Ecto neural progenitor cell (in vitro differentiated cells): ENCODE measurements at regions not wholly inside any gene's neighbourhood (a gene's known extent, or its start where the extent isn't known, plus 50 kb on each side); places are given as distances from the start of the nearest gene placed in this dataset.
"Not testable (repeated sequence)": the region's sequence is repeated elsewhere in the genome, so short reads cannot be mapped to it uniquely, and the experiment has no call there.

ENCODE experiments used
- DNase-seq: peaks from one replicate; pipeline ENCODE4 v3.0.0-alpha.2; 2018; ENCODE audit warnings: low spot score

GRCh38 chr6:168171673-168172353, 92.8 kb upstream of the FRMD1 start:
- no peak for DNase-seq

GRCh38 chr6:168170841-168171601, 92.0 kb upstream of the FRMD1 start:
- no peak for DNase-seq

- DNase-seq = no peak
Observed at GRCh38 chr6:168169624-168170023, 90.6 kb upstream of the FRMD1 start.

GRCh38 chr6:168168936-168169335, 89.9 kb upstream of the FRMD1 start:
- DNase-seq = not testable (repeated sequence)

GRCh38 chr6:168168330-168168729, 89.3 kb upstream of the FRMD1 start:
- DNase-seq = not testable (repeated sequence)

GRCh38 chr6:168167431-168168315, 88.7 kb upstream of the FRMD1 start:
- no peak for DNase-seq

GRCh38 chr6:168166627-168167026, 87.6 kb upstream of the FRMD1 start:
- DNase-seq = no peak

- no peak for DNase-seq
Observed at GRCh38 chr6:168165891-168166290, 86.9 kb upstream of the FRMD1 start.

GRCh38 chr6:168165373-168165772, 86.4 kb upstream of the FRMD1 start:
- no peak for DNase-seq

GRCh38 chr6:168164462-168165061, 85.5 kb upstream of the FRMD1 start:
- DNase-seq = no peak

- no peak for DNase-seq
Observed at GRCh38 chr6:168163096-168163731, 84.2 kb upstream of the FRMD1 start.

- DNase-seq = no peak
Observed at GRCh38 chr6:168162366-168162765, 83.4 kb upstream of the FRMD1 start.

- no peak for DNase-seq
Observed at GRCh38 chr6:168161371-168161750, 82.3 kb upstream of the FRMD1 start.

- no peak for DNase-seq
Observed at GRCh38 chr6:168160506-168161370, 81.7 kb upstream of the FRMD1 start.

GRCh38 chr6:168159506-168159905, 80.5 kb upstream of the FRMD1 start:
- DNase-seq = no peak

- DNase-seq = no peak
Observed at GRCh38 chr6:168158980-168159349, 80.0 kb upstream of the FRMD1 start.

GRCh38 chr6:168158213-168158979, 79.4 kb upstream of the FRMD1 start:
- DNase-seq = no peak

GRCh38 chr6:168157272-168158212, 78.5 kb upstream of the FRMD1 start:
- DNase-seq = no peak

GRCh38 chr6:168156742-168157265, 77.8 kb upstream of the FRMD1 start:
- no peak for DNase-seq
